EL (cell line): ENCODE measurements at regions not wholly inside any gene's neighbourhood (a gene's known extent, or its start where the extent isn't known, plus 50 kb on each side); places are given as distances from the start of the nearest gene placed in this dataset.

Experiments
- DNase-seq: peaks from one replicate; pipeline ENCODE4 v3.0.0-alpha.2; 2016

- no peak for DNase-seq
These were observed 388.2 kb downstream of the MID1IP1 start for GRCh38 chrX:39189431-39189830.

GRCh38 chrX:39194673-39195072, 393.4 kb downstream of the MID1IP1 start:
- DNase-seq: no peak

- DNase-seq: no peak
These were observed 393.9 kb downstream of the MID1IP1 start for GRCh38 chrX:39195156-39195555.

DNA sequence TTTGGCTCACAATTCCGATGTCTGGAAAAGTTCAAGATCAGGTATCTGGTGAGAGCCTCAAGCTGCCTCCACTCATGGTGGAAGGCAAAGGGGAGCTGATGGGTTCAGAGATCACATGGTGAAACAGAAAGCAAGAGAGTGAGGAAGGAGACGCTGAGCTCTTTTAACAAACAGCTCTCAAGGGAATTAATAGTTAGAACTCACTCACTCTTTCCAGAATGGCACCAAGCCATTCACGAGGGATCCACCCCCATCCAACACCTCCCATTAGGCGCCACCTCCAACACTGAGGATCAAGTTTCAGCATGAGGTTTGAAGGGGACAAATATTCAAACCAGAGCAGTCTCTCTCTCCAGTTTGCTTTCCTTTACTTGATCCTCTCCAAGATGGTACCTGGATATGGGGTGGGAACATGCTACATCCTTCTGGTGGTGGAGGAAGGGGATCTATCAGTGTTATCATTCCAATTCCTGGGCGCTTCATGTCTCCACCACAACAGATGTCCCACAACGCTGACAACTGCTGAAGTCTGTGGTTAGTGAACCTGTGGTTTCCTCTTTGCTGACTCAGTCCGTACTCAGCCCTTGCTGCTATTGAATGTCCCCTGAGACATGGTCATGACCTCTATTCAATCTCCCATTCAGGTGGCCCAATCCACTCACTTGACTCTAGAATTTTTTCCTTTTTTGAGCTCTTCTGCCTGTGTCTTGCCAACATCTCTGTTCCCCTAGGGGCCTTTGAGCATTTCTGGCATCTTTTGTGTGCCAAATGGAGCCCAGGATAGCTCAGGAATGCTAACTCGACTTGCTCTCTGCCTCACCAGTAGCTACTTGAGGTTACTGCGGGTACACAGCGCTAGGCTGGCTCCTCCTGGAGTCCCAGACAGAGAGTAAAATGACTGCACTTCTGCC, 395.2 kb downstream of the MID1IP1 start:
- peak; percentile 8 for DNase-seq

- DNase-seq: no peak
These were observed 398.2 kb downstream of the MID1IP1 start for GRCh38 chrX:39199429-39199828.

GRCh38 chrX:39201305-39201990, 400.2 kb downstream of the MID1IP1 start:
- DNase-seq: no peak

DNA sequence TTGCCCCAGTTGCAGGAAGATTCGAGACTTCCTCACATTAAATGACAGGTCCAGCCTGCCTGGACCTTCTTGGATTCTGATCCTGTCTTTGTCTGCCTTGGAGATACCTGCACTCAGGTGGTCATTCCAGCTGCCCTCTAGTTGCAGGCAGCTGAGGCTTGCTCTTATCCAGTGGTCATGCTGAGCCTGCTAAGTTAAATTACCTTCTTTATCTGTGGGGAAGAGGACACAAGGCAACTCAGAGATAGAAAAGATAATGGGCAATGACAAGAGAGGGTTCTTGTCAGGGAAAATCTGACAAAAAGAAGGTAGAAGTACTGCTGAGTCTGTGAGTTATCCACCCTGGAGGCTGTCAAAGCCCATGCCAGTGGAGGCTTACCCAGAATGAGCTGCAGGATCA, 401.4 kb downstream of the MID1IP1 start:
- DNase-seq: no peak

- no peak for DNase-seq
These were observed 402.2 kb downstream of the MID1IP1 start for GRCh38 chrX:39203427-39203826.

DNA sequence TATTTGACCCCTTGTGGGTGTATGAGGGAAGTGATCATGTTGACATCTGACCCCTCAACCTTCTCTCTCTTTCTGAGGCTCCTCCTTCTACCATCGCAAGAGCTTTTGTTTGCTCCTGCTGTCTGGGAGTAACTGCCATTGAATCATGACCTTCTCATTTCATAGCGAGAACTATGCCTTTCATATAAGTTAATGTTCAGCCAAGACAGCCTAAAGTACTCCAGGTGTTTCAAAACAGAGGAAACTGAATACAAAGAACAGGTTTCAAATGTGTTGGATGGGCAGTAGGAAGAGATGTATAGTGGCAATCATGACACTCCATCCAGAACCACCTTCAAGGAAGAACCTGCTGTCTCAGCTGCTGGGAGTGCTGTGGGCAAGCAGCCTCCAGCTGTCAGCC, 403.1 kb downstream of the MID1IP1 start:
- DNase-seq: no peak

- no peak for DNase-seq
These were observed 403.7 kb downstream of the MID1IP1 start for GRCh38 chrX:39204945-39205344.

DNA sequence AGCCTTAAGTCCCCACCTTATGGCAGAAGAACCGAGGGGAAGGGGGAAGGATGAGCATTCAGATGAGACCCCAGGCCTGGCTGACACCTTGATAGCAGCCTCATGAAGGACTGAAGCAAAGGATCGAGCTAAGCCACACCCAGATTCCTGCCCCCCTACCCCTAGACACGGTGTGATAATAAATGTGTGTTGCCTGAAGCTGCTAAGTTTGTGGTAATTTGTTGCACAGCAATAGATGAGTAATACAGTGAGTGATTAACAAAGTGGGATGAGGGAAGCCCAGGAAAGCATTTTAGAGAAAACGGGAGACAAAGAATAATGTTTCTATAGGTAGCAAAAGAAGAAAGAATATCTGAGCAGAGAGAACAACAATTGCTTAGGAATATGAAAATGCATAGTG, 404.2 kb downstream of the MID1IP1 start:
- DNase-seq: no peak

DNA sequence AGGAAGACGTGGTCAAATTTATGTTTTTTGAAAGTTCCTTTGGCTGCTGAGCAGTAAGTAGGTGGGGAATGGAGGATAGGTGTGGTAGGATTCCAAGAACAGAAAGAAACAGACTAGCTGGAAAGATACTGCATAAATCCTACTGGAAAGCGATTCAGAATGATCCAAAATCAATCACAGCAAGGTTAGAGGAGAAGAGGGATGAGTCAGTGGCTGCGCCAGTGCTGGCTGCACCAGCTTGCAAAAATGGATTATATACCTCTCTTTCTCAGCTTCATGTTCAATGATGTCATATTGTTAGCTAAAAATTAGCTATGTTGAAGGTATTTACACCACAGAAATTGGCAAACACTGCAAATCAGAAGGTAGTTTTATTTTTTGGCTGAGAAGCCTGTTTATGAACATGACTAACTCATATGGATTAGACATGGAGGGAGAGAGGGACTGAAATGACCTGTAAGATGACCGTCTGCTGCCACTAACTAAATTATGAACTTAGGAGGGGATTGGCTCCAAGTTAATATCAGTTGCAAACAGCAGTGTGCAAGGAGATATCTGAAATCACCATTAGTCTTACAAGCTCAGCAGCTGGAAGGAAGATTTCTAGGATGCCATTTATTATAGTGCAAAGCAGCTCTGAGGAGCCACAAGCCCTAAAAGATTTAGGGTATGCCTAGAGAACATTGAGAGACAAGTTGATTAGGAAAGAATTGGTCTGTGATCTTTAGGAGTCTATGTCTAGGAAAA, 405.3 kb downstream of the MID1IP1 start:
- DNase-seq: no peak

DNA sequence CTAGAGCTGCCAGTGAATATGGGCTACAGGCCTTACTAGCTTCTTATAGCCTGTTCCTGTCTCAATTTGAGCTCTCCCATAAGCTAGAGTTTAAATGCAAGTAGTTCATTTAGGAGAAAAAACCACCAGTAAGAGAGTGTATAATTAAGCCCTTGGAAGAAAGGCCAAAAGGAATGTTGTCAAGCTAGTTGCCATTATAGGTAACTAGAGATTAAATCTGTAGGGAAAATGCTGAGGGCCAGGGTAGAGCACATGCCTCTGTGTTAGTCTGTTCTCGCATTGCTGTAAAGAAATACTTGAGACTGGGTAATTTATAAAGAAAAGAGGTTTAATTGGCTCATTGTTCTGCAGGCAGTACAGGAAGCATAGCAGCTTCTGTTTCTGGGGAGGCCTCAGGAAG, 410.2 kb downstream of the MID1IP1 start:
- no peak for DNase-seq

DNA sequence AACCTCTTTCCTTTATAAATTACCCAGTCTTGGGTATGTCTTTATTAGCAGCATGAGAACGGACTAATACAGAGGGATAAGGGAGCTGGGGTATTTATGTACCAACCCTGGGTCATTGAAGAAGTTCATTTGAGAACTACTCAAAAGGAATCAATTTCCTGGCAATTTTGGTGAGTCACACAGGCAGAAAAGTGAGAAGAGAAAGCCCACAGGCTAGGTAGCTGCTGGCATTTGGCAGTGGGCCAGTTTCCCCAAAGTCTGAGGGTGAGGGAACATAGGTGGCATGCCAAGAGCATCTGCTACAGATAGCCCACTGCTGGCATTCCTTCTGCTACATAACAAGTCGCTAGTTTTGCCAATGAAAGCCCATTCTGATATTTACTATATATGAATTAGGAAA, 411.2 kb downstream of the MID1IP1 start:
- DNase-seq: no peak

GRCh38 chrX:39214387-39215126, 413.3 kb downstream of the MID1IP1 start:
- DNase-seq: no peak

- no peak for DNase-seq
These were observed 419.7 kb downstream of the MID1IP1 start for GRCh38 chrX:39220952-39221351.

DNA sequence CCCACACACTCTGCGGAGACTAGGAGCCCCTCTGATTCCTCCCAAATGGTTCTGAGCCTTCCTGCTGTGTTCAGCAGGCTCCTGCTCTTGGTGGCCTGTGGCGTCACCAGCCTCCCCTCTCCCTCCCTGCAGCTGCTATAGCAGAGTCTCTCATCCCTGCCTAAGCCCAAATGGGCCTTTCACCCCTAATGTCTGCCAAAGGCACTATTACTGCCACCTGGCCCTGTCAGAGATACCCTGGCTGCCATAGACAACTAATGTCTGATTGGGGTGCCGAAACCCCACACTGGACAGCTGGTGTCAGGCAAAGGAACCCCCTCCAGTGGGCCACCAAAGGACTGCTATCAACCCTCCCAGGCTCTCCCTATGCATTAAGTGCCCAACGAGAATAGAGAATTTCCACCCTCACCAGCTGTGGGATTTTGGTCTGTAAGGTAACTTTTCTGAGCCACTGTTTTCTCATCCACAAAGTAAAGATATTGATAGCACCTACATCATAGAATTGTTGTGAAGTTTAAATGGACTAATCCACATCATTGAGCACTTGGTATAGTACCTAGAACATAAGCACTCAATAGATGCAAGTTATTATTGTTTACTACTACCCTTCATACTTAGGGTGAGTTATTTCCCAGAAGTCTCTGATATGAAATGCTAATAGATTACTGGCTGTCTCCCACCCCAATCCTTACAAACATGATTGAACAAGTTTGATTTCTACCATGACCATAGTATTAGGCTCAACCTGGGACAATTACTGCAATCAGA, 421.3 kb downstream of the MID1IP1 start:
- DNase-seq: no peak

DNA sequence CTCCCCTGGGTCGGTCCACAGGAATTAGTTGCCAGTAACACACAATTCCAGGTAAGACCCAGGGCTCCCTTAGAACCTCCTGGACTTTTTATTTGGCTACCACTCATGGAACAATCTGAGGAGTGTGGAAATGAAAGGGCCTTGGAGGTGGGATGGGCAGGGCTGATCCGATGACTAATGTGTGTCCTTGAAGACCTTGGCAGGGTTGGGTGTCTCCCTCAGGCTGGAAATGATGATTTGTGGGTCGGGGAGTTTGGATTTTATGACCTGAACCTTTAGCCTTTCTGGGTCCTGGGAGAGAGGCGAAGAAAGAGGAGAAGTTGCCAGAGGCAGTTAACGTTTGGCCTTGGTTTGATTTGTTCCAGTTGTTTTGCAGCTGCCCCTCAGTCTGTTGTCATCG, 425.0 kb downstream of the MID1IP1 start:
- DNase-seq: no peak

- no peak for DNase-seq
These were observed 426.1 kb downstream of the MID1IP1 start for GRCh38 chrX:39227371-39227770.

DNA sequence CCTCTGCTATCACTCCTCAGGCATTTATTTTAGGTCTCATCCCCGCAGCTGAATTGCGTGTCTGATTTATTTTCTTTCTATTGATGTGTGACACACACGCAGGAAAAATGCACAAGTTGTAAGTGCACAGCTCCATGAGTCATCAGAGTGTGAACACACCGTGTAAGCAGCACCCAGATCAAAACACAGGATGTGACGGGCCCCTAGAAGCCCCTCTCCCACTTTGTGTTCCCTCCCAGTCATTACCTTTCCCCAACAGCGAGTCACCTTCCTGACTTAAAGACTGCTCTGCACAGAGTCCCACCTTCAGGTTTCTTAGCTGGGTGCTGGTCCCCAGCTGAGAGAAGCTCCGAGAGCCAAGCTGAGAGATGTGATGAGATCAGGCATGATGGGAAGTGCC, 436.7 kb downstream of the MID1IP1 start:
- DNase-seq: no peak

- DNase-seq: peak; percentile 0
These were observed 440.9 kb downstream of the MID1IP1 start for GRCh38 chrX:39242187-39242586.

DNA sequence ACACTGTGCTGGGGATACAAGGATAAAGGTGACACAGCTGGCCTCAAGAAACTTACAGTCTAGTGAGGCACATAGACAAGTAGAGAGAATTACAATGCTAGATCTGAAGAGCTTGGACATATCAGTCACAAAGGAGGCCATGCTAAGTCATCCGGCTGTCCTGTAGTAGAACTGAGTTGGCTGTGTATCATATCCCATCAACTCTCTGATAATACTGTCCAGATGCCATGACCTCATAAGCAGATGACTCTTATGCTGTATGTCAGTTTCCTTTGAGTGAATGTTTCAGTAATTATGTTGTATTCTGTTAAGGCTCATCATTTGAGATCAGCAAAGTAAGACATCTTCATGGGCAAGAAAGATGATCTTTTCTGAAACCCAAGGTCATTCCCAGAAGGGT, 442.9 kb downstream of the MID1IP1 start:
- DNase-seq: no peak
